Nephron (organoid): ENCODE measurements at regions not wholly inside any gene's neighbourhood (a gene's known extent, or its start where the extent isn't known, plus 50 kb on each side); places are given as distances from the start of the nearest gene placed in this dataset.
A peak's percentile ranks its signal among the peaks of the same experiment; 100 is the strongest.

ENCODE experiments used
- H3K27ac Mint-ChIP-seq, 3 experiments: 2 replicates each; pipeline ENCODE4 v1.8.0; 2020; ENCODE audit warnings: mixed read lengths in 3 of 3, mild to moderate bottlenecking in 2 of 3, moderate library complexity in 1 of 3
- H3K27me3 Mint-ChIP-seq: 2 replicates; pipeline ENCODE4 v1.8.0; 2021; ENCODE audit warnings: low read depth, mild to moderate bottlenecking, moderate library complexity, mixed read lengths
- H3K36me3 Mint-ChIP-seq: 2 replicates; pipeline ENCODE4 v1.8.0; 2020; ENCODE audit warnings: low read depth, mixed read lengths
- H3K4me1 Mint-ChIP-seq: 2 replicates; pipeline ENCODE4 v1.8.0; 2020; ENCODE audit warnings: mixed read lengths
- H3K4me3 Mint-ChIP-seq, 3 experiments: 2 replicates each; pipeline ENCODE4 v1.8.0; 2020; ENCODE audit warnings: mild to moderate bottlenecking in 3 of 3, mixed read lengths in 3 of 3, moderate library complexity in 2 of 3
- H3K9me3 Mint-ChIP-seq: 2 replicates; pipeline ENCODE4 v1.8.0; 2020; ENCODE audit warnings: mixed read lengths
- CTCF ChIP-seq, 3 experiments: fragments of 200-600 bp; sonication (generic); IDR thresholded peaks; one replicate each; pipeline ENCODE4 v1.5.0; 2021; ENCODE audit warnings: antibody characterized with exemption in 3 of 3; ENCODE audit not compliant: unreplicated experiment in 3 of 3

DNA sequence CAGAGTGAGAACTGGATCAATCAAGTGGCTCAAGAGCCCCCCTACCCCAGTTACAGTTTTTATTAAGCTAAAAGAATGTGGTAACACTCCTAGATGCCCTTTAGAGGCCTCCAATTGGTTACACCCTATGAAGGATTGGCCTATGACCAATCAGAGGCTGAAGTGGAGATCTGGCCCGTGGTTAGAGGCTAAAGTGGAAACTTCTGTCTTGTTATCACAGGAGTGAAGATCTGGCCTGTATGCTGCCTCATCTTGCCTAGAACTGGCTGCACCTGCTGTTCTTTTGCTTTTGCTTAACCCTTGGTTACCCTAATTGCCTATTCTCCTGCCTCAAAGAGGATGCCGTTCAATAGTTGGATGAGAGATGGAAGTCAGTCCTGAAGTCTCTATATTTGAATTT is 100.1 kb upstream of the MAP2 start:
- Mint-ChIP-seq H3K4me3 (no peak overlapping the region), H3K36me3 (no peaks in the 10 kb centered on the region), H3K4me1 (peaks cover 8% of the 10 kb centered on the region), H3K27ac (no peak overlapping the region), H3K9me3 (no peaks in the 10 kb centered on the region), H3K27me3 (peaks cover 5% of the 10 kb centered on the region)
- no peak for TF ChIP-seq CTCF (IDR thresholded peaks at IDR 0.05; ENCODE audit: unreplicated experiment in 3 of 3)

GRCh38 chr2:209324281-209324680 is 99.6 kb upstream of the MAP2 start:
- Mint-ChIP-seq H3K27me3 (peaks cover 5% of the 10 kb centered on the region), H3K4me1 (peaks cover 8% of the 10 kb centered on the region), H3K4me3 (no peak overlapping the region), H3K27ac (no peak overlapping the region), H3K36me3 (no peaks in the 10 kb centered on the region), H3K9me3 (no peaks in the 10 kb centered on the region)
- TF ChIP-seq CTCF (IDR thresholded peaks at IDR 0.05; ENCODE audit: unreplicated experiment in 3 of 3), result no peak

GRCh38 chr2:209331291-209331844 is 92.5 kb upstream of the MAP2 start:
- no peaks in the 10 kb centered on the region for H3K4me1 Mint-ChIP-seq

GRCh38 chr2:209334188-209335017 is 89.4 kb upstream of the MAP2 start:
- H3K4me3 Mint-ChIP-seq, result no peak overlapping the region
- H3K4me1 Mint-ChIP-seq, result no peaks in the 10 kb centered on the region
- H3K36me3 Mint-ChIP-seq, result no peaks in the 10 kb centered on the region
- H3K9me3 Mint-ChIP-seq, result peaks cover 2% of the 10 kb centered on the region
- no peaks in the 10 kb centered on the region for H3K27me3 Mint-ChIP-seq
- no peak overlapping the region for H3K27ac Mint-ChIP-seq
- TF ChIP-seq CTCF (IDR thresholded peaks at IDR 0.05; ENCODE audit: unreplicated experiment in 3 of 3), result peak; percentile 88 to 95 (median 93)

More at GRCh38 chr2:209331291-209331844, 92.5 kb upstream of the MAP2 start:
- Mint-ChIP-seq H3K4me3 (no peak overlapping the region), H3K27ac (no peak overlapping the region), H3K27me3 (no peaks in the 10 kb centered on the region), H3K9me3 (peaks cover 2% of the 10 kb centered on the region), H3K36me3 (no peaks in the 10 kb centered on the region)
- peak; percentile 51 to 59 (median 56) for TF ChIP-seq CTCF (IDR thresholded peaks at IDR 0.05; ENCODE audit: unreplicated experiment in 3 of 3)

DNA sequence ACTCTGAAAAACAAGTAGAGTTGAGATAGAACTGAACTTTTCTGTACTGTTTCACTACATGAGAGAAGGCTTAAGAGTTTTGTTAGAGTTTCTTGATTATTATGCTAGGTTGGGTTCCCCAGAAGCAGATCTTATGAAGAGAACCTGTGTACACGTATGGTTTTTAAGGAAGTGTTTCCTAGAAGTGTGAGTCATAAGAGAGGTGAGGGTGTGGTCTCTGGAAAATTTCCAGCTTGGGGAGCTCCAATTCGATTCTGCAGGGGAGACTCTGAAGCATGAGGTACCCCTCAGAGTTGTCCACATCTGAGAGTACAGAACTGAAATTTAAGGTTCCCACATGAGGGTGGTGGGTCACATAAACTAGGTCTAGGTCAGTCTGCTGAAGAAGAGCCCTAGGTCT is 83.3 kb upstream of the MAP2 start:
- no peak for TF ChIP-seq CTCF (IDR thresholded peaks at IDR 0.05; ENCODE audit: unreplicated experiment in 3 of 3)
- Mint-ChIP-seq H3K4me3 (no peak overlapping the region), H3K4me1 (no peaks in the 10 kb centered on the region), H3K9me3 (no peaks in the 10 kb centered on the region), H3K36me3 (no peaks in the 10 kb centered on the region), H3K27ac (no peak overlapping the region), H3K27me3 (peaks cover 14% of the 10 kb centered on the region)

DNA sequence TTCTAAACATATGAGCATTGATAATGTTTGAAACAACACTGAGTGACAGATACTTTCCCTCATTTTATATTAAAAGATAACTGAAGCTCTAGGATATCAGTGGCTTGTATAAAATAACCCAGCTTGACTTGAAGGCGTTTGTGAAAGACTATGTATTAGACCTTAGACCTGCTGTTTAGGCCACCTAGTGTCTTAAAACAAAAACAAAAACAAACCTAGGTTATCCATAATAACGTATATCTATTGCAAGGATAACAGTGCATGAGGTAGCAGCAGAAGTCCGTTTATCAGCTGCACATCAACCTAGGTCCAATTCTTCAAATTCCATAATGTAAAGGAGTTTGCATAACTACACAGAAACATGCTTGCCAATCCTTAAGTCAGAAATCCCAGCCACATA is 79.5 kb upstream of the MAP2 start:
- no peaks in the 10 kb centered on the region for H3K36me3 Mint-ChIP-seq
- H3K4me1 Mint-ChIP-seq, result no peaks in the 10 kb centered on the region
- TF ChIP-seq CTCF (IDR thresholded peaks at IDR 0.05; ENCODE audit: unreplicated experiment in 3 of 3), result no peak
- H3K27ac Mint-ChIP-seq, result no peak overlapping the region
- H3K9me3 Mint-ChIP-seq, result no peaks in the 10 kb centered on the region
- no peak overlapping the region for H3K4me3 Mint-ChIP-seq
- peaks cover 27% of the 10 kb centered on the region for H3K27me3 Mint-ChIP-seq
